ENCODE measurements at regions not wholly inside any gene's neighbourhood (a gene's known extent, or its start where the extent isn't known, plus 50 kb on each side); places are given as distances from the start of the nearest gene placed in this dataset.

GRCh38 chr9:118028225-118028624 is 324.0 kb downstream of the TLR4 start:
- FAIRE-seq (no peak), DNase-seq (ENCODE audit: insufficient read length, low spot score) (no peak)

DNA sequence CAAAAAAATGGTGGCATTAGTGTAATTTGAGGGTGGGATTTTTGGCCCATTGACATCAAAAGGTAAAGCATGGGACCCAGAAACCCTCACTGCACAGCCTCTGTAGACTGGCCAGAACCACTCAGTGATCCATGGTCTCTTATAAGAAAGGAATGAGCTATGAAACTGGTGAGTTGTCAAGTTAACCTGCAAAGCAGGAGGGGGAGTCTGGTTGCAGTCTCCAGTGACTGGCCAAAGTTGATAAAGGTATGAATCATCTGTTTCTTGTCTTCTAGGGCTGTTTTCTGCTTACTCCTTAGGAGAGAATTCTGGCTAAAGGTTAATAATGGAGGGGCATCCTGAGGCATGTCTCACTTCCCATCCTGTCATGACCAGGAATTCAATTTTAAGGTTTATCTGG is 325.2 kb downstream of the TLR4 start:
- DNase-seq (ENCODE audit: insufficient read length, low spot score) (no peak), FAIRE-seq (no peak)

GRCh38 chr9:118034701-118035100 is 330.5 kb downstream of the TLR4 start:
- FAIRE-seq (no peak), DNase-seq (ENCODE audit: insufficient read length, low spot score) (no peak)

DNA sequence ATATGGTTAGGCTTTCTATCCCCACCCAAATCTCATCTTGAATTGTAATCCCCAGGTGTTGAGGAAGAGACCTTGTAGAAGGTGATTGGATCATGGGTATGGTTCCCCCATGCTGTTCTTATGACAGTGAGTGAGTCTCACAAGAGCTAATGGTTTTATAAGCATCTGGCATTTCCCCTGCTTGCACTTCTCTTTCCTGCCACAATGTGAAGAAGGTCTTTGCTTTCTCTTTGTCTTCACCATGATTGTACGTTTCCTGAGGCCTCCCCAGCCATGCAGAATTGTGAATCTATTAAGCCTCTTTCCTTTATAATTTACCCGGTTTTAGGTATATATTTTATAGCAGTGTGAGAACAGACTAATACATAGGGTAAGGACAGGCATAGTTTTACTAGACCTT is 334.5 kb downstream of the TLR4 start:
- FAIRE-seq (no peak), DNase-seq (ENCODE audit: insufficient read length, low spot score) (no peak)

- no peak for FAIRE-seq
- no peak for DNase-seq (ENCODE audit: insufficient read length, low spot score)
Observed at GRCh38 chr9:118058227-118058626, 354.0 kb downstream of the TLR4 start.

- DNase-seq (ENCODE audit: insufficient read length, low spot score) = no peak
- FAIRE-seq = no peak
Observed at GRCh38 chr9:118059484-118060278, 355.5 kb downstream of the TLR4 start.

DNA sequence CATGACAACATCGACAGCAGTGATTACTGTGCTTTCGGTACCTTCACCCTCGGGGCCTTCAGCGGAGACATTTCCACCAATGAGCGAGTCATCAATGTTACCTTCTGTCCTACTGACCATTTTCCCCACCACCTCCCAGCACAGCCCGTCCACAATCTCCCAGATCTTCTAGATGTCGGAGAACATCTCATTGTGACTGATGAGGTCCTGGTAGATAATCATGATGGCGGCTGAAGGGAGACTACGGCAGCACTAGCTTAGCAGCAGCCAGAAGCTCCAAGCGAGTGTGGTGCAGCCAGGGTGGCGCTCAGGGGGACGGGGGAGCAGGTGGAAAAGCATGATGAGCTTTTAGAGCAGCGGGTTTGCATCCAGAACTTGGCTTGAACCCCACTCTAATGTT is 379.0 kb downstream of the TLR4 start:
- FAIRE-seq (no peak), DNase-seq (ENCODE audit: insufficient read length, low spot score) (no peak)

- DNase-seq (ENCODE audit: insufficient read length, low spot score) (no peak), FAIRE-seq (no peak)
Observed at GRCh38 chr9:118088090-118088489, 383.9 kb downstream of the TLR4 start.

DNA sequence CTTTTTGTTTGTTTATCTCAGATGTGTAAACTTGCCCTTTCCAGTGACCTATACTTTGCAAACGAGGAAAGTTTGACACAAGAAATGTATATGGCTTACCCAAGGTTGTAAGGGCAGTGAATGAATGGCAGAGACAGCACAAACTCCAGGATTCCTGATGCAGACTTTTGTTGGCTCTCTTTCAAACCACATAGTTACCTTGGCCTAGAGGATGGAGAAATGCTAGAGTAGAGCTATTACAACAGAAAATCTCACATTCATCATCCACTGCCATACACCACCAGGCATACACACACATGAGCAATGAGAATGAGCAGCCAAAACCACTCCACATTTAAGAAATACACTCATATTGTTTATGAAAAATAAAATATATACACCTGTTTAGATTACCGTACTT is 387.0 kb downstream of the TLR4 start:
- no peak for FAIRE-seq

DNA sequence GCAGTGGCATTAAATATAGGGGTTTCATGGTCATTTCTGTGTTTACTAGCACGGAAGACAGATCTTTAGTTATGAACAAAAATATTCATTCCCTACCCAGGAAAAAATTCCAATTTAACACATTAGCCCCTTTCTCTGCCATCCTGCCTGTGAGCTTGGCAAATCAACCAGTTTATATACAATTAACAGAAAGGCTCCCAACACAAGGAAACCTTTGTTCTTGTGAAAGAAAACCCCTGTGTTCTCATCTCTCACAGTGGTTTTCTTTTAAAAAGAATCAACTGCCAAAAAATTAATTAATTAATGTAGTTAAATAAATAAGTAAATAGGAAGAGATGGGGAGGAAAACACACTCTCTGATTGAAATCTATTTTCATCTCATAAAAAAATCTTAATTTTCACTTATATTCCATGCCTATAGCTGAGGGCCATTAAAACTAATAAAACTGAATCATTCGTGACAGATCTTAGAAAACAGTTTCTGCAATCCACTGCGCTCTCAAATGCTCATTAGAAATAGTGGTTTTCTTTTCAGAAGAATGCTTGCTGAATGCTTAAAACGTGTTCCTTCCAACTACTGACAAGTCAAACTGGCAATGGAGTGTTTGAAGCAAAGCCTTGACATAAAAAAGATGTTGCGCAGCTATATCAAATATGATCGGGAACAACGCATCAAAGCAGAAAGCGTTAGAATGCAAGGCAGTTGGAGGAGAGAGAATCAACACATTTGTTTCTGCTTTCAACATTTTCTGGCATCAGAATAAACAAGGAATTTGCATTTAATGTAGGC is 387.7 kb downstream of the TLR4 start:
- FAIRE-seq (no peak), DNase-seq (ENCODE audit: insufficient read length, low spot score) (no peak)

More for the DNA sequence above, 387.0 kb downstream of the TLR4 start:
- no peak for DNase-seq (ENCODE audit: insufficient read length, low spot score)

DNA sequence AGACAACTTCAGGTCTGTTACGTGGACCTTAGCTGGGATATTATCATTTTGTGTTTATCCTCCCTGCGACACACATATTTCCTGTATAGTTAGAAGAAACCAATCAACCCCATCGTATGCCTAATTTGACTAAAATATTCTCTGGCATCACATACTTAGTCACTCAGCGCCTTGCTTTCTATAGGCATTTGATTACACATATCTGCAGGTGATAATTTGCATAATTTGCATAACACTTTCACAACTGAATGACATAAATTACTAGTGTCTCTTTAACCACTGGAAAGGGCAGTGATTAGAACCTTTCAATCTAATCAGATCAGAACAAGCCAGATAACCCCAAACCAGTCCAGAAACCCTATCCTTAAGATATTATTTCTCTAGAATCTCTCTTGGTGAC is 390.2 kb downstream of the TLR4 start:
- DNase-seq (ENCODE audit: insufficient read length, low spot score) = no peak
- FAIRE-seq = no peak

DNA sequence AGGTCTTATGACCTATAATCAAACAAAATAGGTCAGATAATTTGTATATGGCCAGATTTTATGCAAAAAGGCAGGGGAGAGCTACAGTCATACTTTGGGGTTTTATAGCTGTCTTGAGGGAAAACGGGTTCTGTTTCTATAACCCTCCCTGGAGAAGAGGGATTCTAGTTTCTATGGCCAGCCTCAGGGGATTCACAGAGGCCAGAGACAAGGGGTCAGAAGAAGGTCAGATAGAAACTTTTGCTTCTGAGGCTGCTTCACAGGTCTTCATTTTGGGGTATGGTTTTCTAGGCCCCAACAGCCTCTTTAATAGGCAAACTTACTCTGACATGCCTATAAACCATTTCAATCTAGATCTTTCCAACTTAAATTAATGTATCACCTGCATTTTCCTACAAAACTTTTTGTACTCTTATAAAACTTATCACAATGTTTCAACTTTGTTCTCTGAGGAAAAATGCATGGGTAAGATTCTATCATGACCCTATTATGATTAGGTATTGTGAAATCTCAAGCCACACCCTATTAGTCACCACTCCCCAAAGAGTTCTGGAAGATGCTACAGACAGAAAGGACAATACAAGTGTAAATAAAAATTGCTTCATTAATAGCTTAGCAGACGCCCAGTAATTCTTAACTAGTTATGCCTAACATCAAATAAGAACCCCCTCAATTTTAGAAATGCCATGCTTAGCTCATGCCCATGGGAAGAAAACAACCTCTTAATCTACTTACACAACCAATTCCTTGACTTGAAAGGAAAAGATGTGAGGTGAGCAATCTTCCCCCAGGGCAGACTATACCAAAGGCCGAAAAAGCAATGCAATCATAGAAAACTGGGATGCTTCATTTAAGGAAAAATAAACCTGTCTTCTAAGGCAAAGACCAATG is 396.6 kb downstream of the TLR4 start:
- FAIRE-seq (no peak), DNase-seq (ENCODE audit: insufficient read length, low spot score) (no peak)

GRCh38 chr9:118104363-118104762 is 400.2 kb downstream of the TLR4 start:
- DNase-seq (ENCODE audit: insufficient read length, low spot score) (no peak), FAIRE-seq (no peak)

GRCh38 chr9:118108971-118109370 is 404.8 kb downstream of the TLR4 start:
- no peak for DNase-seq (ENCODE audit: insufficient read length, low spot score)
- no peak for FAIRE-seq

- no peak for FAIRE-seq
Observed at GRCh38 chr9:118109542-118109941, 405.3 kb downstream of the TLR4 start.

GRCh38 chr9:118121361-118121760 is 417.2 kb downstream of the TLR4 start:
- FAIRE-seq = no peak

More at GRCh38 chr9:118109542-118109941, 405.3 kb downstream of the TLR4 start:
- DNase-seq (ENCODE audit: insufficient read length, low spot score) = no peak

GRCh38 chr9:118128313-118128712 is 424.1 kb downstream of the TLR4 start:
- DNase-seq (ENCODE audit: insufficient read length, low spot score) = no peak

More at GRCh38 chr9:118121361-118121760, 417.2 kb downstream of the TLR4 start:
- DNase-seq (ENCODE audit: insufficient read length, low spot score) = no peak

GRCh38 chr9:118129541-118129940 is 425.3 kb downstream of the TLR4 start:
- no peak for DNase-seq (ENCODE audit: insufficient read length, low spot score)
- no peak for FAIRE-seq

More at GRCh38 chr9:118128313-118128712, 424.1 kb downstream of the TLR4 start:
- no peak for FAIRE-seq

DNA sequence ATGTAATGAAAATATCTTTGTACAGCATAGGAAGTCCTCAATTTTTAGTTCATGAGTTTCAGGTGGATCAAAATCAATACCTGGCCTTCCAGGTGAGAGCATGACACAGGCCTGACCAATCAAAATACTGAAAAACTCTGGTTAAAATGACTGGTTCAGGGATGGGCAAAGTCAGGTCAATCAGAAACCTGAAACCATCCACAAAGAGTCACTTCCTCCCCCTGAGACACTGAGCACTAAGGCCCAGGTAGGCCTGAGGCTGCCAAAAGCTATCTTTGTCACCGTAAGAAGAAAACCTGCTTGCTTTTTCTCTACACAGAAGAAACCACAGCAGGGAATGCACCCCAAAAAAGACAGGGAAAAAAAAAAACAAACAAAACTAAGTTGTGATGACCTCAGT is 444.8 kb downstream of the TLR4 start:
- FAIRE-seq (no peak), DNase-seq (ENCODE audit: insufficient read length, low spot score) (no peak)

DNA sequence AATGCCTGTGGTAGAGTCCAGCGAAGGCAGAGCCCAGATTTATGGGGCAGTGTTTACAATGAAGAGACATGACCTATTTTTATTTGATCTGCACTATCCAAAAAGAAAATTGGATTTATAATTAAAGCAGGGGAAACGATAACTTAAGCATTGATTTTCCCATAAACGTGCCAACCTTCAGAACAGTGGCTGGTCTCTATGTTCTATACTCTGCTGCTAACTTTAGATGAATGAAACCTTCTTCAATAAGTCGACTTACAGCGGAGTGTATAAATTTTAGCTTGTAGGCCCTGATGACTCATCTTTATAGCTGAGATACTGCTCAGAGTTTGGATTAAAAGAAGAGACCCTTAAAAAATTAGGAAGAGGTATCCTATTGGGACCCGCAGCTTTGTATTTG is 452.6 kb downstream of the TLR4 start:
- DNase-seq (ENCODE audit: insufficient read length, low spot score) (no peak), FAIRE-seq (no peak)

GRCh38 chr9:118162716-118163115 is 458.5 kb downstream of the TLR4 start:
- no peak for DNase-seq (ENCODE audit: insufficient read length, low spot score)

More at GRCh38 chr9:118162716-118163115, 458.5 kb downstream of the TLR4 start:
- no peak for FAIRE-seq
